Stimulated activated CD4-positive, alpha-beta T cell treated with anti-CD3 and anti-CD28 coated beads, Interleukin-4, amount 100 ng/mL, for 48 hours (primary cell): ENCODE measurements at regions not wholly inside any gene's neighbourhood (a gene's known extent, or its start where the extent isn't known, plus 50 kb on each side); places are given as distances from the start of the nearest gene placed in this dataset.

Source experiments
- DNase-seq, 2 donors: peaks; one replicate each; pipeline ENCODE4 v3.0.0-alpha.2; 2020; ENCODE audit warnings: low read depth in 2 of 2

GRCh38 chr4:22220965-22221364 is 272.4 kb upstream of the KCNIP4 start:
- no peak for DNase-seq

GRCh38 chr4:22217480-22217879 is 268.9 kb upstream of the KCNIP4 start:
- no peak for DNase-seq

GRCh38 chr4:22216278-22216677 is 267.7 kb upstream of the KCNIP4 start:
- DNase-seq = no peak

GRCh38 chr4:22215084-22215483 is 266.5 kb upstream of the KCNIP4 start:
- no peak for DNase-seq

GRCh38 chr4:22203711-22204011 is 255.1 kb upstream of the KCNIP4 start:
- no peak for DNase-seq

GRCh38 chr4:22202975-22203710 is 254.6 kb upstream of the KCNIP4 start:
- no peak for DNase-seq

GRCh38 chr4:22202246-22202974 is 253.8 kb upstream of the KCNIP4 start:
- no peak for DNase-seq

- no peak for DNase-seq
Observed at GRCh38 chr4:22201256-22201655, 252.7 kb upstream of the KCNIP4 start.

GRCh38 chr4:22196551-22196950 is 248.0 kb upstream of the KCNIP4 start:
- DNase-seq = no peak

- no peak for DNase-seq
Observed at GRCh38 chr4:22192084-22192511, 243.5 kb upstream of the KCNIP4 start.

GRCh38 chr4:22191565-22191964 is 243.0 kb upstream of the KCNIP4 start:
- DNase-seq = no peak

- DNase-seq = no peak
Observed at GRCh38 chr4:22190855-22191254, 242.3 kb upstream of the KCNIP4 start.

GRCh38 chr4:22187203-22187820 is 238.7 kb upstream of the KCNIP4 start:
- DNase-seq = no peak

GRCh38 chr4:22181736-22182135 is 233.2 kb upstream of the KCNIP4 start:
- DNase-seq = no peak

GRCh38 chr4:22179124-22179874 is 230.7 kb upstream of the KCNIP4 start:
- no peak for DNase-seq

- no peak for DNase-seq
Observed at GRCh38 chr4:22174640-22175039, 226.1 kb upstream of the KCNIP4 start.

- no peak for DNase-seq
Observed at GRCh38 chr4:22170353-22170752, 221.8 kb upstream of the KCNIP4 start.

GRCh38 chr4:22167201-22167600 is 218.6 kb upstream of the KCNIP4 start:
- no peak for DNase-seq

GRCh38 chr4:22162454-22162853 is 213.9 kb upstream of the KCNIP4 start:
- DNase-seq = no peak

- no peak for DNase-seq
Observed at GRCh38 chr4:22130741-22131140, 182.2 kb upstream of the KCNIP4 start.

- no peak for DNase-seq
Observed at GRCh38 chr4:22129454-22130029, 181.0 kb upstream of the KCNIP4 start.

GRCh38 chr4:22122062-22122461 is 173.5 kb upstream of the KCNIP4 start:
- no peak for DNase-seq
